ENCODE measurements at regions not wholly inside any gene's neighbourhood (a gene's known extent, or its start where the extent isn't known, plus 50 kb on each side); places are given as distances from the start of the nearest gene placed in this dataset.

GRCh38 chr20:16953858-16954257, 205.7 kb downstream of the OTOR start:
- Mint-ChIP-seq H3K4me3 (no peak overlapping the region), H3K4me1 (peaks cover 12% of the 10 kb centered on the region), H3K27me3 (ENCODE audit: low read depth) (peaks cover 3% of the 10 kb centered on the region), H3K9me3 (no peaks in the 10 kb centered on the region), H3K27ac (ENCODE audit: unreplicated experiment) (no peak overlapping the region), H3K36me3 (ENCODE audit: low read depth) (no peaks in the 10 kb centered on the region)
- DNase-seq (ENCODE audit: low read depth, low spot score), result no peak
- no peak for TF ChIP-seq CTCF (conservative IDR thresholded peaks at IDR 0.05)

GRCh38 chr20:16955462-16955861, 207.3 kb downstream of the OTOR start:
- Mint-ChIP-seq H3K4me1 (peaks cover 12% of the 10 kb centered on the region), H3K9me3 (peaks cover 13% of the 10 kb centered on the region), H3K27me3 (ENCODE audit: low read depth) (peaks cover 3% of the 10 kb centered on the region), H3K4me3 (no peak overlapping the region), H3K36me3 (ENCODE audit: low read depth) (no peaks in the 10 kb centered on the region), H3K27ac (ENCODE audit: unreplicated experiment) (no peak overlapping the region)
- no peak for DNase-seq (ENCODE audit: low read depth, low spot score)
- TF ChIP-seq CTCF (conservative IDR thresholded peaks at IDR 0.05), result no peak

- peaks cover 12% of the 10 kb centered on the region for H3K4me1 Mint-ChIP-seq
- H3K36me3 Mint-ChIP-seq (ENCODE audit: low read depth), result no peaks in the 10 kb centered on the region
- peaks cover 3% of the 10 kb centered on the region for H3K27me3 Mint-ChIP-seq (ENCODE audit: low read depth)
- DNase-seq (ENCODE audit: low read depth, low spot score), result no peak
- H3K27ac Mint-ChIP-seq (ENCODE audit: unreplicated experiment), result no peak overlapping the region
- peaks cover 15% of the 10 kb centered on the region for H3K9me3 Mint-ChIP-seq
- no peak for TF ChIP-seq CTCF (conservative IDR thresholded peaks at IDR 0.05)
- H3K4me3 Mint-ChIP-seq, result no peak overlapping the region
These were observed 207.8 kb downstream of the OTOR start for GRCh38 chr20:16955971-16956370.

GRCh38 chr20:16965401-16965800, 217.2 kb downstream of the OTOR start:
- Mint-ChIP-seq H3K9me3 (peaks cover 7% of the 10 kb centered on the region), H3K27me3 (ENCODE audit: low read depth) (peaks cover 3% of the 10 kb centered on the region), H3K4me1 (no peaks in the 10 kb centered on the region), H3K4me3 (no peak overlapping the region), H3K27ac (ENCODE audit: unreplicated experiment) (no peak overlapping the region), H3K36me3 (ENCODE audit: low read depth) (peaks cover 3% of the 10 kb centered on the region)
- DNase-seq (ENCODE audit: low read depth, low spot score), result no peak
- no peak for TF ChIP-seq CTCF (conservative IDR thresholded peaks at IDR 0.05)

GRCh38 chr20:16966276-16966880, 218.2 kb downstream of the OTOR start:
- H3K9me3 Mint-ChIP-seq, result peaks cover 6% of the 10 kb centered on the region
- H3K27me3 Mint-ChIP-seq (ENCODE audit: low read depth), result peaks cover 3% of the 10 kb centered on the region
- no peak overlapping the region for H3K27ac Mint-ChIP-seq (ENCODE audit: unreplicated experiment)
- H3K36me3 Mint-ChIP-seq (ENCODE audit: low read depth), result peaks cover 3% of the 10 kb centered on the region
- TF ChIP-seq CTCF (conservative IDR thresholded peaks at IDR 0.05), result no peak
- H3K4me1 Mint-ChIP-seq, result no peaks in the 10 kb centered on the region
- no peak for DNase-seq (ENCODE audit: low read depth, low spot score)
- H3K4me3 Mint-ChIP-seq, result no peak overlapping the region
